ENCODE measurements at regions not wholly inside any gene's neighbourhood (a gene's known extent, or its start where the extent isn't known, plus 50 kb on each side); places are given as distances from the start of the nearest gene placed in this dataset.
A peak's percentile ranks its signal among the peaks of the same experiment; 100 is the strongest.

GRCh38 chr10:123585477-123586445 lies 80.4 kb upstream of the GPR26 start:
- no peak for DNase-seq (ENCODE audit: low read depth in 4 of 4, low spot score in 3 of 4)

- no peak for DNase-seq (ENCODE audit: low read depth in 4 of 4, low spot score in 3 of 4)
Measured at GRCh38 chr10:123587110-123587509, 79.0 kb upstream of the GPR26 start.

GRCh38 chr10:123588386-123588914 lies 77.7 kb upstream of the GPR26 start:
- DNase-seq (ENCODE audit: low read depth in 4 of 4, low spot score in 3 of 4) = no peak

GRCh38 chr10:123595661-123596060 lies 70.5 kb upstream of the GPR26 start:
- no peak for DNase-seq (ENCODE audit: low read depth in 4 of 4, low spot score in 3 of 4)

GRCh38 chr10:123597676-123598075 lies 68.5 kb upstream of the GPR26 start:
- DNase-seq (ENCODE audit: low read depth in 4 of 4, low spot score in 3 of 4) = no peak

- DNase-seq (ENCODE audit: low read depth in 4 of 4, low spot score in 3 of 4) = no peak
Measured at GRCh38 chr10:123599366-123599849, 66.7 kb upstream of the GPR26 start.

GRCh38 chr10:123600177-123600576 lies 66.0 kb upstream of the GPR26 start:
- DNase-seq (ENCODE audit: low read depth in 4 of 4, low spot score in 3 of 4) = no peak

- no peak for DNase-seq (ENCODE audit: low read depth in 4 of 4, low spot score in 3 of 4)
Measured at GRCh38 chr10:123603130-123603529, 63.0 kb upstream of the GPR26 start.

GRCh38 chr10:123604506-123604905 lies 61.6 kb upstream of the GPR26 start:
- DNase-seq (ENCODE audit: low read depth in 4 of 4, low spot score in 3 of 4) = no peak

GRCh38 chr10:123606006-123606405 lies 60.1 kb upstream of the GPR26 start:
- no peak for DNase-seq (ENCODE audit: low read depth in 4 of 4, low spot score in 3 of 4)

- no peak for DNase-seq (ENCODE audit: low read depth in 4 of 4, low spot score in 3 of 4)
Measured at GRCh38 chr10:123606955-123607354, 59.2 kb upstream of the GPR26 start.

GRCh38 chr10:123607386-123607785 lies 58.8 kb upstream of the GPR26 start:
- no peak for DNase-seq (ENCODE audit: low read depth in 4 of 4, low spot score in 3 of 4)

GRCh38 chr10:123608047-123608446 lies 58.1 kb upstream of the GPR26 start:
- no peak for DNase-seq (ENCODE audit: low read depth in 4 of 4, low spot score in 3 of 4)

GRCh38 chr10:123611243-123611642 lies 54.9 kb upstream of the GPR26 start:
- no peak for DNase-seq (ENCODE audit: low read depth in 4 of 4, low spot score in 3 of 4)

- no peak for DNase-seq (ENCODE audit: low read depth in 4 of 4, low spot score in 3 of 4)
Measured at GRCh38 chr10:123611876-123612275, 54.3 kb upstream of the GPR26 start.

- DNase-seq (ENCODE audit: low read depth in 4 of 4, low spot score in 3 of 4) = no peak
Measured at GRCh38 chr10:123613346-123613850, 52.8 kb upstream of the GPR26 start.

GRCh38 chr10:123614888-123615287 lies 51.3 kb upstream of the GPR26 start:
- DNase-seq (ENCODE audit: low read depth in 4 of 4, low spot score in 3 of 4) = peak; percentile 75 to 86 (median 81)

Data from right renal pelvis (tissue), 4 donors.